Psoas muscle (tissue), 7 donors: ENCODE measurements at regions not wholly inside any gene's neighbourhood (a gene's known extent, or its start where the extent isn't known, plus 50 kb on each side); places are given as distances from the start of the nearest gene placed in this dataset.

Source experiments
- ATAC-seq, 4 donors: fragments of 200-7000 bp; cut with Tn5 transposase; one replicate each; pipeline ENCODE4 v1.9.1; 2020; ENCODE audit warnings: moderate library complexity in 3 of 4, mild to moderate bottlenecking in 2 of 4
- DNase-seq, 2 donors: peaks; one replicate each; pipeline ENCODE4 v3.0.0-alpha.2; 2020
- H3K27ac ChIP-seq: fragments of 200-600 bp; one replicate; pipeline ENCODE4 v1.8.0; 2022
- H3K27me3 ChIP-seq, 3 donors: fragments of 200-600 bp in 1 of 3; one replicate each; pipeline versions ENCODE4 v1.6.1 to v1.8.0; 2013 to 2022; ENCODE audit warnings: low read length in 2 of 3, mild to moderate bottlenecking in 2 of 3, moderate library complexity in 1 of 3; ENCODE audit not compliant: insufficient read depth in 3 of 3
- H3K36me3 ChIP-seq, 2 donors: fragments of 200-600 bp in 1 of 2; one replicate each; pipeline versions ENCODE4 v1.6.1 to v1.8.0; 2013 to 2022; ENCODE audit warnings: low read depth in 1 of 2, mild to moderate bottlenecking in 1 of 2, moderate library complexity in 1 of 2; ENCODE audit not compliant: insufficient read depth in 1 of 2
- H3K4me1 ChIP-seq: fragments of 200-600 bp; one replicate; pipeline ENCODE4 v1.8.0; 2022
- H3K4me3 ChIP-seq: fragments of 200-600 bp; one replicate; pipeline ENCODE4 v1.8.0; 2022; ENCODE audit warnings: mild to moderate bottlenecking
- H3K9me3 ChIP-seq: fragments of 200-600 bp; one replicate; pipeline ENCODE4 v1.8.0; 2022
- WGBS, 3 donors: extraction: QIAGEN DNeasy Blood & Tissue Kit; methylation state at CpG; one replicate each; pipeline versions ENCODE4 v1.1.6 to v1.1.7; 2013; 5-methylcytosine and 5-hydroxymethylcytosine counted together
- intact Hi-C, 2 donors: fragments of 100-400 bp; cut with DNase I; formaldehyde crosslinking; loops; one replicate each; pipeline versions ENCODE4 v1.11.0 to v1.14.2; 2022
- TF ChIP-seq, protein P1 (sequence below): fragments of 200-600 bp; IDR thresholded peaks from one replicate; pipeline ENCODE4 v1.8.0; 2022; ENCODE audit warnings: antibody characterized with exemption
- donor health status: healthy with polysubstance abuse.
- donor health status: DM: no; HTN: no; CAD: no; lungs with moderate emphysema.
- donor health status: Bipolar disorder and iron deficiency.
- donor health status: healthy.
- donor health status: DM: yes; HTN: yes; CAD: no.
- donor health status: DM: no; HTN: no; CAD: no.
- donor health status: DM: yes; HTN: yes; CAD: no.

DNA sequence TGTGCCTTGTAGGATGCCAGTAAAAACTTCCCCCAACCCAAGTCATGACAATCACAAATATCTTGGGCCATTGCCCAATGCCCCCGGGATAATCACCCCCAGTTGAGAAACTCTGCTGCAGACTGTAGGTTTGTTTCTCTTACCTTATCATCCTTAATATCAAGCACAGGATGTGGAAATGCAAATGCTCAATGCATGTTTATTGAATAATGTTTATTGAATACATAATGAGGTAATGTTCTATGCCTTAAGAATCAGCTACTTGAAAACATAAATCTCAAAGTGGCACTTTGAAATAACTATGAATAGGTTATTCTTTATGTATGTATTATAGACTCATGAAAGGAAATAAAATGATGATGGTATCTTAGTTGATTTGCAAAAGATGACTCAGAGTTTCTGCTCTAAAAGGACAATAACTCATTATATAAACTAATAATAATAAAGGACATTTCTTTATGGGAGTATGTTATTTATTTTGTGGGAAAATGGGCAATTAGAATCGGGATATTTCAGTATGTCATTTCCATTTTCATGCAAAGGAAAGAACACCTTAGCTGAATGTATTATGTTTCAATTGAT is 414.2 kb downstream of the EFNB2 start:
- no peak for ATAC-seq
- H3K36me3 ChIP-seq = no peaks in the 10 kb centered on the region
- TF ChIP-seq, protein P1, sequence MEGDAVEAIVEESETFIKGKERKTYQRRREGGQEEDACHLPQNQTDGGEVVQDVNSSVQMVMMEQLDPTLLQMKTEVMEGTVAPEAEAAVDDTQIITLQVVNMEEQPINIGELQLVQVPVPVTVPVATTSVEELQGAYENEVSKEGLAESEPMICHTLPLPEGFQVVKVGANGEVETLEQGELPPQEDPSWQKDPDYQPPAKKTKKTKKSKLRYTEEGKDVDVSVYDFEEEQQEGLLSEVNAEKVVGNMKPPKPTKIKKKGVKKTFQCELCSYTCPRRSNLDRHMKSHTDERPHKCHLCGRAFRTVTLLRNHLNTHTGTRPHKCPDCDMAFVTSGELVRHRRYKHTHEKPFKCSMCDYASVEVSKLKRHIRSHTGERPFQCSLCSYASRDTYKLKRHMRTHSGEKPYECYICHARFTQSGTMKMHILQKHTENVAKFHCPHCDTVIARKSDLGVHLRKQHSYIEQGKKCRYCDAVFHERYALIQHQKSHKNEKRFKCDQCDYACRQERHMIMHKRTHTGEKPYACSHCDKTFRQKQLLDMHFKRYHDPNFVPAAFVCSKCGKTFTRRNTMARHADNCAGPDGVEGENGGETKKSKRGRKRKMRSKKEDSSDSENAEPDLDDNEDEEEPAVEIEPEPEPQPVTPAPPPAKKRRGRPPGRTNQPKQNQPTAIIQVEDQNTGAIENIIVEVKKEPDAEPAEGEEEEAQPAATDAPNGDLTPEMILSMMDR = no peak
- DNase-seq = no peak
- H3K27me3 ChIP-seq = no peaks in the 10 kb centered on the region
- no peak overlapping the region for H3K27ac ChIP-seq
- no peaks in the 10 kb centered on the region for H3K4me1 ChIP-seq
- H3K4me3 ChIP-seq = no peak overlapping the region
- WGBS, 3 donors = 60 to 68% (median 67%) methylated on average over 2 of the region's 2 CpGs
- H3K9me3 ChIP-seq = no peaks in the 10 kb centered on the region
- intact Hi-C loops = no loop called here

DNA sequence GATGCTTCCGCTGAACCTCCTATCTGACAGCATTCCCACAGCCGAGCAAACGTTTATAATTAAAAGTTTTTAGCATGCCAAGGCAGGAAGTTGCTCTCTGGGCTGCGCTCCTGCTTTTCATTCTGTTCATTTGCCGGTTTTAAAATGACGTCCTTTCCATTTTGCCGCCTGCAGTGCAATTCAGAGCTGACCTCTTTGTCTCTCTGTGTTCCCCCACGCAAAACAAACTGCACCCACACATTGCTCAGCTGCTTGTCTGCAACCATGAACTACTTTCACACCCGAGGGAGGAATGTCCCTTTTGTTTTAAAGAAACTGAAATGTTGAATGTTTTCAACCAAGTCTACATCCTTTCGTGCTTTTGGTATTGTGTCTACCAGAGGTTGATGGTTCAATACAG is 416.5 kb downstream of the EFNB2 start:
- H3K27ac ChIP-seq = no peak overlapping the region
- no peaks in the 10 kb centered on the region for H3K36me3 ChIP-seq
- H3K9me3 ChIP-seq = no peaks in the 10 kb centered on the region
- no peak overlapping the region for H3K4me3 ChIP-seq
- ATAC-seq = no peak
- no peak for DNase-seq
- TF ChIP-seq, protein P1 = no peak
- no peaks in the 10 kb centered on the region for H3K27me3 ChIP-seq
- no peaks in the 10 kb centered on the region for H3K4me1 ChIP-seq
- intact Hi-C loops = no loop called here
- WGBS, 3 donors = 46 to 52% (median 47%) methylated on average over 10 of the region's 10 CpGs

DNA sequence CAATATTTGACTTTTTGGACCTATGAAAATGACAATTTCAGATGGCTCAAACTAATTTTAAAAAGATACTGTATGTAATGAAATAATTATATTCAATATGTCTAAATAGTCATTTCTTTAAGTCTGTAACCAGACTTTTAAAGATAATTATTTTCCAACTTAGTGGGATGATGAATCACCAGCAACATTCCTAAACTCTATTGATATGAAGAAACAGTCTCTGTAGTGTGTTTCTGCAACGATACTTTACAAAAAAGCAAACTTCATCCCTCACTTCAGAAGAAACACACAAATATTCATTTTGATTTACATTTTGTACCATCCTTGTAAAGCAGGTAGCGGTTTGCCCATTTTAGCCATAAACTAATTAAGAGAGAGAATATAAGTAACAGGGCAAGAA is 417.4 kb downstream of the EFNB2 start:
- H3K4me1 ChIP-seq = no peaks in the 10 kb centered on the region
- intact Hi-C loops = no loop called here

DNA sequence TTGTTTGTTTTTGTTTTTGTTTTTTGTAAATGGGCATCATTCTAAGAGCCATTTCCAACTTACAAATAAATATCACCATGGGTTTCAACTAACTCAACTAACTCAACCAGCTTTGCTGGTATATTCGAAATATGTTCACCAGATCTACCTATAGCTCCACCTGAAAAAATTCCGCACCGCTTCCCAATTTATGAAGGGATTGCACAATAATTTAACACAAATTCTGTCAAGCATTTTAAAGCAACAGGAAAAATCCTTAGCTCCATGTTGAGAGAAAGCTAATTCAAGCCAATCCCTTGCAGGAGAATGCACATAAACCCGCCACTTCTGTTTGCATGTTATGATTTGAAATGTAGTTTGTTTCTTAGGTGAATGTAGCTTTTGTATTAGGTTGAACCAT is 417.8 kb downstream of the EFNB2 start:
- Histone ChIP-seq H3K27ac (no peak overlapping the region), H3K27me3 (no peaks in the 10 kb centered on the region), H3K9me3 (no peaks in the 10 kb centered on the region), H3K36me3 (no peaks in the 10 kb centered on the region), H3K4me3 (no peak overlapping the region), H3K4me1 (no peaks in the 10 kb centered on the region)
- TF ChIP-seq, protein P1 = no peak
- intact Hi-C loops = no loop called here
- ATAC-seq (no peak), DNase-seq (no peak)
- 83 to 98% (median 98%) methylated on average over 4 of the region's 4 CpGs for WGBS, 3 donors

More for the DNA sequence above, 417.4 kb downstream of the EFNB2 start:
- Histone ChIP-seq H3K36me3 (no peaks in the 10 kb centered on the region), H3K27me3 (no peaks in the 10 kb centered on the region), H3K27ac (no peak overlapping the region), H3K9me3 (no peaks in the 10 kb centered on the region), H3K4me3 (no peak overlapping the region)
- TF ChIP-seq, protein P1 = no peak
- WGBS, 3 donors = 85 to 90% (median 86%) methylated on average over 2 of the region's 2 CpGs
- DNase-seq (no peak), ATAC-seq (no peak)

DNA sequence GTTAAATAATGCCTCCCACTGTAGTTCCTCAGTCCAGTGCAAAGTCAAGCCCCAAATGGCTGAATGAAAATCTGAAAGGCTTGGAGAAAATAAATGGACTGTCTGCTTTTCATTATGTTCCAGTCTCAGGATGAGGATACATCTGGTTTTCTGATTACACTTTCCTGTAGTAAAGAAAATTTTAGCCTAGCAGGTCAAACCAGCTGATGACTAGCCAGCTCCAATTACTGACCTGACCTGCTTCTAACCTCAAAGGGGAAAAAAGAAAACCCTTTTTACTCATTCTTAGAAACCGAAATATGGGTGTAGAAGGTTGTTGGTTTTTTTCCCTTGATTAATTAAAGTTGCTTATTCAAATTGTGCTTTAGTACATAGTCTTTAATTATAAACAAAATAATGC is 418.4 kb downstream of the EFNB2 start:
- intact Hi-C loops = no loop called here
- no peak overlapping the region for H3K27ac ChIP-seq
- no peaks in the 10 kb centered on the region for H3K36me3 ChIP-seq
- ATAC-seq = no peak
- no peaks in the 10 kb centered on the region for H3K27me3 ChIP-seq
- H3K9me3 ChIP-seq = no peaks in the 10 kb centered on the region
- DNase-seq = no peak
- 49 to 62% (median 54%) methylated on average over 1 of the region's 1 CpG for WGBS, 3 donors
- H3K4me1 ChIP-seq = no peaks in the 10 kb centered on the region
- TF ChIP-seq, protein P1 = no peak
- H3K4me3 ChIP-seq = no peak overlapping the region
